CD4-positive, alpha-beta T cell treated with Interleukin-6 for 4 hours (primary cell): ENCODE measurements at regions not wholly inside any gene's neighbourhood (a gene's known extent, or its start where the extent isn't known, plus 50 kb on each side); places are given as distances from the start of the nearest gene placed in this dataset.

Experiments used
- DNase-seq: peaks from one replicate; pipeline ENCODE4 v3.0.0-alpha.2; 2020; ENCODE audit warnings: mixed read lengths

GRCh38 chr19:31960474-31960873, 384.9 kb upstream of the ZNF507 start:
- no peak for DNase-seq

DNA sequence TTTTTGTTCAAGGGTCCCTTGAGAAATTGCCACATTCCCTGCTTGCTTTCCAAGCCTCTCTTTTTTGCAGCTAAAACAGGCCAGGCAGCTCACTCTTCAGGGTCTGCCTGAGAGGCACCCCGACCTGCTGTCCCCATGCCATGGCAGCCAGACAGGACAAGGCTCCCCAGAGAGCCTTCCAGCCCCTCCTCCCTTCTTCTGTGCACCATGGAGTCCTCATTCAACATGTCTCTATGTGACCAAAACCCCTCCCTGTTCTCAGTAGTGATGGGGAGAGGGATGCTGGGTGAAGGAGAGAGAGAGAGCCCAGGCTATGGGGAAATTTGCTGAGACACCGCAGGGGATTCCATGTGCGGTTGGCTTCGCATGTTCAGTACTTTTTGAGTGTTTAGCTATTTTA, 384.2 kb upstream of the ZNF507 start:
- no peak for DNase-seq

GRCh38 chr19:31961667-31962066, 383.7 kb upstream of the ZNF507 start:
- DNase-seq, result no peak

GRCh38 chr19:31962561-31962996, 382.8 kb upstream of the ZNF507 start:
- no peak for DNase-seq

GRCh38 chr19:31963746-31964145, 381.7 kb upstream of the ZNF507 start:
- DNase-seq, result no peak

GRCh38 chr19:31969016-31969415, 376.4 kb upstream of the ZNF507 start:
- no peak for DNase-seq

GRCh38 chr19:31970027-31970461, 375.4 kb upstream of the ZNF507 start:
- no peak for DNase-seq

DNA sequence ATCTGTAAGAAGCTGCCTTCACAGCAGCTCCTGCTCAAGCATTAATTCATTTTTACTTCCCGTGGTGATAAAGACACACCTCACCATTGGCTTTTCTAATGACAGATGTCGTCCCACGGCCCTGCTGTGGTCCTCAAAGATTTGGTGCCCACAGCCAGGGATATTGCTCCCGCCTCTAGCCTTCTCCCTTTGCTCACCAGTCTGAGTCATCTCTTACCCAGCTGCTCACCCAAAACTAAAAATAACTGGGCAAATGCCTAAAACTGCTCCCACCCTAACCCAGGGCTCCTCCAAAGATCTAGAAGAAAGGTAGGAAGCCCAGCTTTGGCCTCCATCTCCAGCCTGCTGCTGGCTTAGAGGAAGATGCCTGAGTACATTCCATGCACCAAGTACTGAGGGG, 371.1 kb upstream of the ZNF507 start:
- no peak for DNase-seq

DNA sequence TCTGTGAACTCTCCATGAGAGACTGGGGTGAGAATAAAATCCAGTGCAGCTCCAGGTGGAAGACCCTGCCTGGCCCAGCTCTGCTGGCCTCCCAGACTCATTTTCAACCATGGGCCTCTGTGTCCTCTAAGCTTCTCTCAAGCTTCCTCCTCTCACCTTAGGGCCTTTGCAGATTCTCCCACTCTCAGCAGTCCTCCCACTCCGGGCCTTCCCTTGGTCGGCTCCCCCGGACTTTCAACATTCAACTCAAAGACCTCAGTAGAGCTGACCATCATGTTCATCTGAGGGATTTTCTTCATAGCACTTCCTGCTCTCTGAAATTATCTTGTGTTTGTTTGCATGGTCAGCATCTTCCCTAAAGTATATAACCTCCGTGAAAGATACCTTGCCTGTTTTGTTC, 370.5 kb upstream of the ZNF507 start:
- no peak for DNase-seq

DNA sequence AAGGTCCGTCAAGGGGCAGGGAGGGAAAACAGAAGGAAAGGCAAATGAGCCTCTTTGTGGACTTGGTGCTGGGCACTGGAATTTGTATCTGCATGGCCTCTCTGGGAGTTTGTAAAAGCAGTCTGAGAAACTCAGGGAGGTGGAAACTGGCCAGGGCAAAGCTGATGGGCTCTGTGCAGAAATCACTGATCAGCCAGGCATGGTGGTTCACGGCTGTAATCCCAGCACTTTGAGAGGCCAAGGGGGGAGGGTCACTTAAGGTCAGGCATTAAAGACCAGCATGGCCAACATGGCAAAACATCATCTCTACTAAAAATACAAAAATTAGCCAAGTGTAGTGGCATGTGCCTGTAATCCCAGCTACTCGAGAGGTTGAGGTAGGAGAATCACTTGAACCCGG, 369.9 kb upstream of the ZNF507 start:
- no peak for DNase-seq

GRCh38 chr19:31976775-31977536, 368.5 kb upstream of the ZNF507 start:
- no peak for DNase-seq

DNA sequence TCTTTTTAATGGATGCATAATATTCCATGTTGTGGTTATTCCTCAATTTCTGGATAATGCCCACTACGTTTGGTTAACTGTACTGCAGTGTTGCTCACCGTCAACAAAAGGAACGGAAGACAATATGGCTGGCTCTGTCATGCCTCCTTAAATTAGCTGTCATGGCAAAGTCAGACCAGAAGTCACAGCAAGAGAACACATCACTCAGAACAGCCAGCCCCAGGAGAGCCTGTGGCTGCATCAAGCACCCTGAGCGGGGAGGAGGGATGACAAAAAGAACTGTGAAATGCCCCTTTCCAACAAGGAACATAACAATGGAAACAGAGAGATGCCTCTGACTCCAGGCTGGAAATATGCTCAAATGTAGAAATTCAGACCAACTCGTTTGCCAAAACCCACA, 366.0 kb upstream of the ZNF507 start:
- no peak for DNase-seq

DNA sequence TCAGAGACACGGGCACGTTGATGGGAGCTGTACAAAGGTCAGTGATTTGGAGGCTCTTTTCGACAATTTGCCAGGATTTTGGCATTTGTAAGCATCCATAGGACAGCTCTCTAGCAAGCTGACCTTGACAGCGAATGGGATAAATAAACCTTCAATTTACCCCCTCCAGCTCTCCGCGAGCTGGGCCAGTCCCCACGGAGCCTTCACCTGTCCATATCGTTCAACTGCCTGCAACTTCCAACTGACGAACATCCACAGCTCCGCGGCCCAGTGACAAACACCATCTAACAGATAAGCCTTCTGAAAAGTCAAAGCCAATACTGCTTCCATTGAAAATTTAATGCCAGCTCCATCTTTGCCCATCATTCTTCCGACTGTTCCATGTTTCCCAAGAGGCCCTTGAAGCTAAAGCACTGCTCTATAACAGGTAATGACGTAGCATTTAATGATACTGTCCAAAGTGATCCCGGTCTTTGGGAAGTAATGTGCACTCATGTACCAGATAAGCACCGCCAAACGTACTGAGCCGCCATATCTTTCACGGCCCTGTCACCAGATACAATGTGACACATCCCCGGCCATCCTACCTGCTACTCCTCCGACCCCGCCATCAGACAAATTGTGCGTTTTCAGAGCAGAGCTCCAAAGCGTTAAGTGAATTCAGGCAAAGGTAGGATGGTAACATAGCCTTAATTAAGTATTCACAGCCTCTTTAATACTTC, 365.3 kb upstream of the ZNF507 start:
- DNase-seq, result no peak

- DNase-seq, result no peak
Measured at GRCh38 chr19:31980796-31981195, 364.6 kb upstream of the ZNF507 start.

GRCh38 chr19:31981545-31981944, 363.9 kb upstream of the ZNF507 start:
- DNase-seq, result no peak

DNA sequence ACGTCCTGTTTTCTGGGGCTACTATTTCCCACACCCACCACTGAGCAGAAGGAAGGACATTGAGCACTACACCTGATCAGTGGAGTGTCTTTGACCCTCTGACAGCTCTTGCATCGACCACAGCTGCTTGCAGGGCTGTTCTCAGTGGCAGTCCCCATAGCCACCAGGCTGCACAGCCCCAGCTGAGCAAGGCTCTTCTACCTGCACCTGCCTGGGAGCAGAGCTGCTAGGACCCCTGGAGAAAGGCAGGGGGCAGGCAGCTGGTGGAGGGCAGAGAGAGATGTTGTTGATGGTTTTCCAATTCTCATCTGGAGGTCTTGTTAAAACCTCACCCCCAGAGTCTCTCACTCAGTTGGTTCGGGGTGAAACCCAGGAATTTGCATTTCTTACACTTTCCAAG, 361.8 kb upstream of the ZNF507 start:
- no peak for DNase-seq

GRCh38 chr19:31985001-31985605, 360.3 kb upstream of the ZNF507 start:
- no peak for DNase-seq

DNA sequence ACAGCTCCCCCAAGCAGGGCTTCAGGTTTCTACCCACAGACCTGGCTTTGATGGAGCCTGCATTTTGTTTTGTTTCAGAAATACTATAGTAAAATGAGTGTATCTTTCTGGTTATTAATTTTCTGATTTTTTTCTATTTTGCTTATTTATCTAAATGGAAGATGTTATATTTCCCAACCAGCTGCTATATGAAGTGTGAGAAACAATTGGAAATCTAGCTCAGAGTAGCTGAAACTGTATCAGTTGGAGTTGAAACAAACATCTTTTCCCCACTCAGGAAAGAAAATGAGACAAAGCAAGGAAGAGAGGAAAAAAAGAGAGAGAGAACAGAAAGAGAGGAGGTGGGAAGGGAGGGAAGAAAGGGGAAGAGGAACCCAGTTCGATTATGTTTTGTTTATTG, 358.5 kb upstream of the ZNF507 start:
- no peak for DNase-seq

- no peak for DNase-seq
Measured at GRCh38 chr19:31988256-31988655, 357.2 kb upstream of the ZNF507 start.

DNA sequence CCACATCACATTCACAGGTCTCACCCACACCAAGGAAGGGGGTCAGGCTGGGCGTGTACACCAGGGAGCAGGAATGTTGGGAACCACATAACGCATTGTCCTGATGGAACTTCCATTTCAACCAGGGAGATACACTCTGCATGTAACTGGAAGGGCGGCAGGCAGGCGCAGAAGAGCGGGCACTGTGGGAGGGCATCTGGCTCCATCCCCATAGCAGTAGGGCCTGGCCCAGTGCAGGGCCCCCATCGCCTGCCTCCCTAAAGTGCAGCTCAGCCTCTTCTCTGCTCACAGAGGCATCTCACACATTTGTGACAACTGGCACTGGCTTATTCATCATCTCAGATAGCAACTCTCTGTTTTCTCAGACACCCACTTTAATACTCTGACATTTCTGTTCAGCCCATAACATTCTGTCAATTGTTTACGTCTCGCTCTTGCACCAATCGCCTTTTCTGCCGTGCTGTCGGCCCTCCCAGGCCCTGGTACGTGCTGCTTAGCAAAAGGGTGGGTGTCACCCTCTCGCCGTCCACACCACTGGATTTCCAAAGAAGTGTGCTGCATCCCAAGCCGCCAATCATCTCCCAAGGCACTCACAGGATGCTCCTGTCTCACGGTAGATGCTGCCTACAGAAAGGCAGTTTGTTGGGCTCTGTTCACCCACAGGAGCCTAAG, 353.3 kb upstream of the ZNF507 start:
- DNase-seq, result no peak

DNA sequence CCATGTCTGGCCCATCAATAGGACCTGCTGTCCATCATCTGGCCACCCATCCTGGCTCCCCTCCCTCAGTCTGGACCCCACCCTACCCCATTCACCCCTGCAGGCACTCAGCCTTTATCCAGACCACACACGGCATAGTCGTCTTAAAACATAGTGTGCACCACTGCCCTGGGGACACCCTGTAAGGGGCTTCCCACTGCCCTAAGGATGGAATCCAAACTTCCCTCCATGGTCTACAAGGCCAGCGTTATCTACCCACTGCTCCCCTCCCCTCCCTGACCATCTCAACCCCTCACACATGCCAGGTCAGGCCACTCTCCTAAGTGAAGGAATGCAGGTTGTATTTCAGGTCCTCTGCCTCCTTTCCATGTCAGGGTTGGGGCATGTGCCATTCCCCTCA, 352.7 kb upstream of the ZNF507 start:
- no peak for DNase-seq

DNA sequence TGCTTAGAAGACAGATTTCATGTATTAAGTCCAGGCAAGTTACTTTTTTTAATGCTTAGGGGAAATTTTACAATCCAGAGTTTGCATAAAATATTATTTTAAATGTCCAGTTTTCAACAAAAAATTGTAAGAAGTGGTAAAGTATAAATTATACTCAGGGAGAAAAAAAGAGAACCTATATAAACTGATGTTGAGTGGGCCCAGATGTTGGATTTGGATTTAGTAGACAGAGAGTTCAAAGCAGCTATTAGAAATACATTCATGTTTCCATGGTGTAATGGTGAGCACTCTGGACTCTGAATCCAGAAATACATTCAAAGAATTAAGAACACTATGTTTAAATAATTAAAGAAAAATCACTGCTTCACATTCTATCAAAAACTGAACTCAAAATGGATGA, 349.9 kb upstream of the ZNF507 start:
- DNase-seq, result no peak

DNA sequence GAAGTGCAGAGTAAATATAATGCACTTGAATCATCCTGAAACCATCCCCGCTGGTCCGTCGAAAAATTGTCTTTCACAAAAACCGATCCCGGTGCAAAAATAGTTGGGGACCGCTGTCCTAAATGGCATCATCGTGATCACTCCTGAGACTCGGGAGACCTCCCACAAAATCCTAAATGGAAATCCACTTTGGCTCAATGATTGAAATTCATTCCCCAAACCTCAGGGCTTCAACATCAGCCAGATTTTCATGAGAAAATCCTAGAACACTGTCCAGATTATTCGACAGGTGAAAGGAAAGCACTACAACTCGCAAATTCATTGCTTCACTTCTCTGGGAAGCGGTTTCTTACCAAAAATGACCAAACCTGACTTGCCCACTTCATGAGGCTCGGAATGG, 335.3 kb upstream of the ZNF507 start:
- no peak for DNase-seq

GRCh38 chr19:32012206-32012605, 333.2 kb upstream of the ZNF507 start:
- DNase-seq, result no peak
